ENCODE measurements at regions not wholly inside any gene's neighbourhood (a gene's known extent, or its start where the extent isn't known, plus 50 kb on each side); places are given as distances from the start of the nearest gene placed in this dataset.

- no peak for TF ChIP-seq EZH2 (IDR thresholded peaks at IDR 0.05; ENCODE audit: low read length, missing control alignments)
- TF ChIP-seq, protein P1, sequence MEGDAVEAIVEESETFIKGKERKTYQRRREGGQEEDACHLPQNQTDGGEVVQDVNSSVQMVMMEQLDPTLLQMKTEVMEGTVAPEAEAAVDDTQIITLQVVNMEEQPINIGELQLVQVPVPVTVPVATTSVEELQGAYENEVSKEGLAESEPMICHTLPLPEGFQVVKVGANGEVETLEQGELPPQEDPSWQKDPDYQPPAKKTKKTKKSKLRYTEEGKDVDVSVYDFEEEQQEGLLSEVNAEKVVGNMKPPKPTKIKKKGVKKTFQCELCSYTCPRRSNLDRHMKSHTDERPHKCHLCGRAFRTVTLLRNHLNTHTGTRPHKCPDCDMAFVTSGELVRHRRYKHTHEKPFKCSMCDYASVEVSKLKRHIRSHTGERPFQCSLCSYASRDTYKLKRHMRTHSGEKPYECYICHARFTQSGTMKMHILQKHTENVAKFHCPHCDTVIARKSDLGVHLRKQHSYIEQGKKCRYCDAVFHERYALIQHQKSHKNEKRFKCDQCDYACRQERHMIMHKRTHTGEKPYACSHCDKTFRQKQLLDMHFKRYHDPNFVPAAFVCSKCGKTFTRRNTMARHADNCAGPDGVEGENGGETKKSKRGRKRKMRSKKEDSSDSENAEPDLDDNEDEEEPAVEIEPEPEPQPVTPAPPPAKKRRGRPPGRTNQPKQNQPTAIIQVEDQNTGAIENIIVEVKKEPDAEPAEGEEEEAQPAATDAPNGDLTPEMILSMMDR (conservative IDR thresholded peaks at IDR 0.05 in 1 of 2, IDR thresholded peaks at IDR 0.05 in 1 of 2; ENCODE audit: low read depth in 1 of 2, low read length in 2 of 2), result no peak
- Histone ChIP-seq H3K79me2 (ENCODE audit: control insufficient read depth, insufficient read depth, low read length) (no peaks in the 10 kb centered on the region), H3K36me3 (ENCODE audit: control insufficient read depth, insufficient read depth, low read length) (peaks cover 4% of the 10 kb centered on the region), H3K9me3 (ENCODE audit: control insufficient read depth, insufficient read depth, low read depth, low read length) (no peaks in the 10 kb centered on the region), H3K27ac (ENCODE audit: insufficient read depth, low read length) (peak overlapping the region; percentile 87), H3K27me3 (ENCODE audit: control insufficient read depth, insufficient read depth, low read length) (no peaks in the 10 kb centered on the region), H3K4me1 (ENCODE audit: control insufficient read depth, extremely low read depth, insufficient read depth, low read length) (peaks cover 37% of the 10 kb centered on the region), H3K4me2 (ENCODE audit: extremely low read depth, insufficient read depth, low read length) (peak overlapping the region; percentile 67), H2AFZ (ENCODE audit: low read length) (no peak overlapping the region), H3K4me3 (replicated peaks in 1 of 4; ENCODE audit: control extremely low read depth in 1 of 4, insufficient read depth in 1 of 4, low read depth in 3 of 4, low read length in 4 of 4) (no peak overlapping the region), H4K20me1 (ENCODE audit: control insufficient read depth, extremely low read depth, insufficient read depth, low read length) (no peaks in the 10 kb centered on the region), H3K9ac (ENCODE audit: insufficient read depth, low read length) (no peak overlapping the region)
- peak; percentile 98 for DNase-seq (ENCODE audit: low read depth in 2 of 2)
Observed at GRCh38 chr9:734831-735511, 106.5 kb upstream of the DMRT1 start.

GRCh38 chr9:737400-738120, 103.9 kb upstream of the DMRT1 start:
- Histone ChIP-seq H3K4me2 (ENCODE audit: extremely low read depth, insufficient read depth, low read length) (peak overlapping the region; percentile 60), H3K27me3 (ENCODE audit: control insufficient read depth, insufficient read depth, low read length) (no peaks in the 10 kb centered on the region), H4K20me1 (ENCODE audit: control insufficient read depth, extremely low read depth, insufficient read depth, low read length) (no peaks in the 10 kb centered on the region), H3K4me3 (replicated peaks in 1 of 4; ENCODE audit: control extremely low read depth in 1 of 4, insufficient read depth in 1 of 4, low read depth in 3 of 4, low read length in 4 of 4) (no peak overlapping the region), H3K9me3 (ENCODE audit: control insufficient read depth, insufficient read depth, low read depth, low read length) (no peaks in the 10 kb centered on the region), H3K4me1 (ENCODE audit: control insufficient read depth, extremely low read depth, insufficient read depth, low read length) (peaks cover 37% of the 10 kb centered on the region), H3K9ac (ENCODE audit: insufficient read depth, low read length) (peak overlapping the region; percentile 4), H3K36me3 (ENCODE audit: control insufficient read depth, insufficient read depth, low read length) (peaks cover 7% of the 10 kb centered on the region), H2AFZ (ENCODE audit: low read length) (no peak overlapping the region), H3K27ac (ENCODE audit: insufficient read depth, low read length) (peak overlapping the region; percentile 87), H3K79me2 (ENCODE audit: control insufficient read depth, insufficient read depth, low read length) (no peaks in the 10 kb centered on the region)
- no peak for DNase-seq (ENCODE audit: low read depth in 2 of 2)
- TF ChIP-seq EZH2 (IDR thresholded peaks at IDR 0.05; ENCODE audit: low read length, missing control alignments), result no peak
- TF ChIP-seq, protein P1 (conservative IDR thresholded peaks at IDR 0.05 in 1 of 2, IDR thresholded peaks at IDR 0.05 in 1 of 2; ENCODE audit: low read depth in 1 of 2, low read length in 2 of 2), result no peak

DNA sequence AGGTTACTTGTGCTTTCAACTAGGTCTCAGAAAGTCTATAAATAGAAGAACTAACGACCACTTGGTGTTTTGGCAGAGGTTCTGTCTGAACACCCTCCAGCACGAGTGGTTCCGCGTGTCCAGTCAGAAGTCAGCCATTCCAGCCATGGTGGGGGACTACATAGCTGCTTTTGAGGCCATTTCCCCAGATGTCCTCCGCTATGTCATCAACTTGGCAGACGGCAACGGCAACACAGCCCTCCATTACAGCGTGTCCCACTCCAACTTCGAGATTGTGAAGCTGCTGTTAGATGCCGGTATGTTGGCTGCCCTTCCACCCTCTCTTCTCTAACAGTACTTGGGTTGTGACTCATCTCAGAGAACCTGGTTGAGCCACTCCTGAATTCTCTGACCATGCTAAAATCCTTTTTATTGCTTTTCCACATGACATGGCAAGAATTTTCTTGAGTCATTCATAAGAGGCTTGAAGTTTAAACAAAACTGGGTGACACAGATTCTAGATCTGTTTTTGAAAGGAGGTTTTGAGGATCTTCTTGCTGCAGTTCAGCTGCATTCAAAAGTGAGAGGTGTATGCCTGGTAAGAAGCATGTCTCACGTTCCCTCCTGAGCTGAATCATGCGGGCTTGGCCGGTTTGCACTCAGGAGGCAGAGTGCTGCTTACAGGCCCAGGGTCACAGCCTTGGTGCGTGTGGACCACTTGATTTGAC, 103.1 kb upstream of the DMRT1 start:
- Histone ChIP-seq H3K36me3 (ENCODE audit: control insufficient read depth, insufficient read depth, low read length) (peaks cover 7% of the 10 kb centered on the region), H3K9ac (ENCODE audit: insufficient read depth, low read length) (peak overlapping the region; percentile 11), H3K27ac (ENCODE audit: insufficient read depth, low read length) (peak overlapping the region; percentile 87), H3K4me3 (replicated peaks in 1 of 4; ENCODE audit: control extremely low read depth in 1 of 4, insufficient read depth in 1 of 4, low read depth in 3 of 4, low read length in 4 of 4) (no peak overlapping the region), H3K27me3 (ENCODE audit: control insufficient read depth, insufficient read depth, low read length) (no peaks in the 10 kb centered on the region), H2AFZ (ENCODE audit: low read length) (no peak overlapping the region), H3K4me2 (ENCODE audit: extremely low read depth, insufficient read depth, low read length) (peak overlapping the region; percentile 60), H3K9me3 (ENCODE audit: control insufficient read depth, insufficient read depth, low read depth, low read length) (no peaks in the 10 kb centered on the region), H3K79me2 (ENCODE audit: control insufficient read depth, insufficient read depth, low read length) (no peaks in the 10 kb centered on the region), H3K4me1 (ENCODE audit: control insufficient read depth, extremely low read depth, insufficient read depth, low read length) (peaks cover 37% of the 10 kb centered on the region), H4K20me1 (ENCODE audit: control insufficient read depth, extremely low read depth, insufficient read depth, low read length) (no peaks in the 10 kb centered on the region)
- peak; percentile 87 to 99 for DNase-seq (ENCODE audit: low read depth in 2 of 2)
- TF ChIP-seq, protein P1 (conservative IDR thresholded peaks at IDR 0.05 in 1 of 2, IDR thresholded peaks at IDR 0.05 in 1 of 2; ENCODE audit: low read depth in 1 of 2, low read length in 2 of 2), result no peak
- no peak for TF ChIP-seq EZH2 (IDR thresholded peaks at IDR 0.05; ENCODE audit: low read length, missing control alignments)

Measured in fibroblast of lung (primary cell).